Right ventricle myocardium inferior (tissue), 1 donor: ENCODE measurements at regions not wholly inside any gene's neighbourhood (a gene's known extent, or its start where the extent isn't known, plus 50 kb on each side); places are given as distances from the start of the nearest gene placed in this dataset.
A peak's percentile ranks its signal among the peaks of the same experiment; 100 is the strongest.
"Not testable (repeated sequence)": the region's sequence is repeated elsewhere in the genome, so short reads cannot be mapped to it uniquely, and the experiment has no call there.

Source experiments
- ATAC-seq: fragments of 200-7000 bp; cut with Tn5 transposase; one replicate; pipeline ENCODE4 v1.9.1; 2020; ENCODE audit warnings: mild to moderate bottlenecking, moderate library complexity
- DNase-seq: peaks from one replicate; pipeline ENCODE4 v3.0.0; 2021; ENCODE audit errors: missing footprints
- intact Hi-C: fragments of 100-400 bp; cut with DNase I; formaldehyde crosslinking; loops from one replicate; pipeline ENCODE4 v1.11.0; 2022
- donor health status: DM: no; HTN: yes; CAD: no; lungs with severe emphysema.

- no peak for DNase-seq
- no peak for ATAC-seq
- intact Hi-C loops, result no loop called here
Measured at GRCh38 chr2:45105050-45105582, 95.9 kb upstream of the SIX2 start.

- no peak for DNase-seq
- ATAC-seq, result no peak
- intact Hi-C loops, result no loop called here
Measured at GRCh38 chr2:45104429-45104828, 95.2 kb upstream of the SIX2 start.

- DNase-seq (no peak), ATAC-seq (no peak)
- intact Hi-C loops, result no loop called here
Measured at GRCh38 chr2:45103351-45104345, 94.4 kb upstream of the SIX2 start.

- ATAC-seq, result no peak
- DNase-seq, result no peak
- intact Hi-C loops, result no loop called here
Measured at GRCh38 chr2:45102579-45103117, 93.4 kb upstream of the SIX2 start.

DNA sequence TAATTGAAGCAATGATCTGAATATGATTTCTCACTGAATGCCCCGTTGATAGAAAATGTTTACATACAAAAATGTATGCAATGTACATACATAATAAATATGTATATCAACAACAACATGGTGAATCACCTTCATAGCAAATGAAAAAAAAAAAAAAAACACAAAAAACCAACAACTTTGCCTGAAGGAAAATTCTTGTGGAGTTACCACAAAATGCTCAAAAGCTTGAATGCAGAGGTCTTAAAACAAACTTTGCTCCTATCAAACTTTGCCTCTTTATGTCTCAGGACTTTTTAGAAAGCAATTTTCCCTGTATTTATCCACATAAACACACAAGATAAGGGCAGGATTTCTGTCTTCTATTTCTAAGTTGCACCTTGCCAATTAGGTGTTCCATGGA lies 92.9 kb upstream of the SIX2 start:
- no peak for DNase-seq
- no peak for ATAC-seq
- intact Hi-C loops, result no loop called here

DNA sequence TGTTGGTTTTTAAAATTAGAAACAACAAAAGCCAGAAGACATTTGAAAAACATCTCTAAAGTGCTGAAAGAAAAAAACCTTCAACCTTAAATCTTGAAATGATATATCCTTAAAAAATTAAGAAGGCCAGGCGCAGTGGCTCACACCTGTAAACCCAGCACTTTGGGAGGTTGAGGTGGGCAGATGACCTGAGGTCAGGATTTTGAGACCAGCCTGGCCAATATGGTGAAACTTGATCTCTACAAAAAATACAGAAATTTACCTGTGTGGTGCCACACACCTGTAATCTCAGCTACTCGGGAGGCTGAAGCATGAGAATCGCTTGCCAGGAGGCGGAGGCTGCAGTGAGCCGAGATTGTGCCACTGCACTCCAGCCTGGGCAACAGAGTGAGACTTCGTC lies 87.7 kb upstream of the SIX2 start:
- ATAC-seq (no peak), DNase-seq (no peak)
- intact Hi-C loops, result no loop called here

DNA sequence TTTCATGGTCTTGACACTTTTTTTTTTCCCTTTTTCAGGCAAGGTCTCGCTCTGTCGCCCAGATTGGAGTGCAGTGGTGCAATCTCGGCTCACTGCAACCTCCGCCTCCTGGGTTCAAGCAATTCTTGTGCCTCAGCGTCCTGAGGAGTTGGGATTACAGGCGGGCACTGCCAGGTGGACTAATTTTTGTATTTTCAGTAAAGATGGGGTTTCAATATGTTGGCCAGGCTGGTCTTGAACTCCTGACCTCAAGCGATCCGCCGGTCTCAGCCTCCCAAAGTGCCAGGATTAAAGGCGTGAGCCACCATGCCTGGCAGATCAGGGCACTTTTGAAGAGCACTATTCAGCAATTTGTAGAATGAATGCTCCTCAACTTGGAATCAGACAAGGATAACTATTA lies 86.8 kb upstream of the SIX2 start:
- DNase-seq, intact Hi-C loops, ATAC-seq: not testable (repeated sequence)

- intact Hi-C loops, result no loop called here
- ATAC-seq (no peak), DNase-seq (no peak)
Measured at GRCh38 chr2:45093663-45094062, 84.4 kb upstream of the SIX2 start.

- intact Hi-C loops, result no loop called here
- ATAC-seq (no peak), DNase-seq (no peak)
Measured at GRCh38 chr2:45093181-45093580, 83.9 kb upstream of the SIX2 start.

DNA sequence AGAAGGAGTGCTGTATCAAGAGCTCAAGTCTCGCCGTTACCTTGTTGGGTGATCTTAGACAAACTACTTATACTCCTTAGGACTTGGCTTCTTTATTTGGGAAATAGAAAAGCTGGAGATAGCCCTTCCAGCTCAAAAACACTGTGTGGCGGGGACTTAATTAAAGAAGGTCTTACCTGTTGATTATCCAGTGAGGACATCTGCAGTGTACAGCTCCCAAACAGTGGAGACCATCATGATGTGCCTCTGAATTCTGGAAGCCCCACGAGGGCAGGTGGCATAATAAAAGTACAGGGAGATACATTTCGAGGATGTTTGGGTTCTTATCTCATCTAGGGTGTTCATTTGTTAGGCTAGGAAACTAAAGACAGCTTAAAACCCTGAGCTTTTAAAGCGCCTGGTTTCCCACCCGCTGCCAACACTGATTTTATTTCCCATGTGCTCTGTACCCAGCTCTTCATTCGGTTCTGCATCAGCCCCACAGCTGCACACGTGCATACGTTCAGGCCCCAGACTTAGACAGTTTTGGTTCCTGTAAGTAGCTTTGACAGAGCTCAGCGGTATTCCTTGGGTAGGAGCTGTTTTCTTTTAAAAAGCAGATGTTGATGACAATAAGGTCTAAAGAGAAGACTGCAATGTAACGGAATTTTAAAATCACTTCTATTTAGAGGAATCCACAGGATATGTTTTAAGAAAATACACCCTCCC lies 80.5 kb upstream of the SIX2 start:
- intact Hi-C loops, result no loop called here
- ATAC-seq, result no peak

GRCh38 chr2:45085487-45085886 lies 76.2 kb upstream of the SIX2 start:
- no peak for DNase-seq
- intact Hi-C loops, result no loop called here
- ATAC-seq, result no peak

More for the DNA sequence above, 80.5 kb upstream of the SIX2 start:
- DNase-seq, result no peak

DNA sequence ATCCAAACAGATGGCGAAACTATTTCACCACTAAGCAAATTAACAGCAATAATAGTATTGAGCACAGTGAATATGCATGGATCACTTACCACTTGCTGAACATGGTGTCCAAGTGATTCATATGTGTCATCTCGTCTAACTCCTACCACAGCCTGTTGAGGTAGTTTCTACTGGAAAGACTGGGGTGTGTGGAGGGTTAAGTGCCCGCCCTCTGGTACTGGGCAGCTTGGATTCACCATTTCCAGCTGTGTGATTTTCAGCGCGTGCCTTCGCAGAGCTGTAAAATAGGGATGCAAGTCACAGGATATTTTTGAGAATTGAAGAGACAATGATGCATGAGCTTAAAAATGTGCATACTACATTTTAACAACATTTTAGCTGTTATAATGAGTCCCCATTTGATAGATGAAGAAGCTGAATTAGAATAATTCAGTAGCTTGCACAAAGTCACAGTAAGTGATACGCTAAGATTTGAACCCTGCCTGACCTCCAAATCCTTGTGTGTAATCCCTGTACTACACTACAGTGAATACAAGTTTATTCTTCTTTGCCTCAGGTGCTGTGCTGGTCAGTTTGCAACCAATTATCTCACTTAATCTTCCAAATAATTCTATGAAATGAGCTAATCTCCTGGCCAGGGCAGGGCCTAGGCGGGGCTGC lies 75.2 kb upstream of the SIX2 start:
- ATAC-seq (no peak), DNase-seq (no peak)
- intact Hi-C loops, result no loop called here

GRCh38 chr2:45083175-45083574 lies 73.9 kb upstream of the SIX2 start:
- DNase-seq, result no peak
- no peak for ATAC-seq
- intact Hi-C loops, result no loop called here

GRCh38 chr2:45074713-45075112 lies 65.5 kb upstream of the SIX2 start:
- intact Hi-C loops, result no loop called here
- ATAC-seq (no peak), DNase-seq (no peak)

DNA sequence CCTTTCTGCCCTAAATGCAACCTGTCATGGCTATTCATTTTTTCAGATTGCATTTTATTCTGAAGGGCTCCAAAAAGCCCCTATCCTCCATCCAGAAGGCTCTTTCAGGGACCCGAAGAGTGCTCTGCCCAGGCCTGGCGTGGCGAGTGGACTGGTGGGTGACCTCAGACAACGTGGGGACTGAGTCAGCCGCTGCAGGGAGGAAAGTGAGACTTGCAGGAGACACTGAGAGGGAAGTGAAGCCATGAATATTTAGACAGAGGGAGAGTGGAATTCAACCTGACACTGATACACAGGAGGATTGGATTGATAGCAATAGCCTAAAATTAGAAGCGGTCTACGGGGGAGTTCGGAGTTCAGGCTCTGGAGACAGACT lies 63.6 kb upstream of the SIX2 start:
- peak; percentile 7 for DNase-seq
- ATAC-seq, result no peak
- intact Hi-C loops, result no loop called here

- ATAC-seq (no peak), DNase-seq (peak; percentile 7)
- intact Hi-C loops, result no loop called here
Measured at GRCh38 chr2:45072064-45072861, 63.0 kb upstream of the SIX2 start.

DNA sequence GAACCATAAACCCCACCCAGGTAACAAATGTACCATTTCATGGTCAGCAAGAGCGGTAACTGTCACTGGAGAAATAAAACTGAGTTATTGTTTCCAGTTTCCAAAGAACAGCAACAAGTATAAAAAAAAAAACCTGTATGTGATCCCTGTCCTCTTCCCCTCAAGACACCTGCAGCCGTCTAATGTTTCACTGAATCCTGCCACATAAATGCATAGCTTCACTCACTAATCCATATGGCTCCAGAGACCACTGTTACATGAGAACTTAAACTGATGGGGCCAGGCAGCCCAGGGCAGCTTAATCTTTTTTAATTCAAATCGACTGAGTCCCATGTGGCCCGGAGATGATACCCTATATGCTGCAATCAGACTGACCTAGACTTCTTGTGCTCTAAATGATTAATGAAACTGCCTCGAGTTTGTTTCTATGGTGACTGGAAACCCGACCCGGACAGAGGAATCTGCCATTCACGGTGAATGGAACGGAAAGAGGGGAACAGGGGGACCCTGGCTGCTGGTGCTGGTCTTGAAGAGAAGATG lies 60.9 kb upstream of the SIX2 start:
- DNase-seq (peak; percentile 22), ATAC-seq (no peak)
- intact Hi-C loops, result no loop called here

GRCh38 chr2:45069684-45070083 lies 60.4 kb upstream of the SIX2 start:
- DNase-seq, result no peak
- no peak for ATAC-seq
- intact Hi-C loops, result no loop called here
